ENCODE measurements at regions not wholly inside any gene's neighbourhood (a gene's known extent, or its start where the extent isn't known, plus 50 kb on each side); places are given as distances from the start of the nearest gene placed in this dataset.

DNA sequence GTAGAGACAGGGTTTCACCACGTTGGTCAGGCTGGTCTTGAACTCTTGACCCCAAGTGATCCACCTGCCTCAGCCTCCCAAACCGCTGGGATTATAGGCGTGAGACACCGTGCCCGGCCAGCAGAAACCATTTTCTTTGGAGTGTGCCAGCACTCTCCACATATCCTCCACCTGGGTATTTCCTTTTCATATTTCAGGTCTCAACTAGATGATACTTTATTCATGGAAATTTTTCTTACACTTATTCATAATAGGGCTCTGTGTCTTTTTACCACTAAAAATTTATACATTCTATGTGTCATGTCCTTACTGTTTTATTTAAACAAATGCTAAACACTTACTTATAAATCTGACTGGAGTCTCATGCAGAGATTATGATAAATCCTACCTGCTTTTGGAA is 305.9 kb downstream of the PCDH20 start:
- TF ChIP-seq, protein P1, sequence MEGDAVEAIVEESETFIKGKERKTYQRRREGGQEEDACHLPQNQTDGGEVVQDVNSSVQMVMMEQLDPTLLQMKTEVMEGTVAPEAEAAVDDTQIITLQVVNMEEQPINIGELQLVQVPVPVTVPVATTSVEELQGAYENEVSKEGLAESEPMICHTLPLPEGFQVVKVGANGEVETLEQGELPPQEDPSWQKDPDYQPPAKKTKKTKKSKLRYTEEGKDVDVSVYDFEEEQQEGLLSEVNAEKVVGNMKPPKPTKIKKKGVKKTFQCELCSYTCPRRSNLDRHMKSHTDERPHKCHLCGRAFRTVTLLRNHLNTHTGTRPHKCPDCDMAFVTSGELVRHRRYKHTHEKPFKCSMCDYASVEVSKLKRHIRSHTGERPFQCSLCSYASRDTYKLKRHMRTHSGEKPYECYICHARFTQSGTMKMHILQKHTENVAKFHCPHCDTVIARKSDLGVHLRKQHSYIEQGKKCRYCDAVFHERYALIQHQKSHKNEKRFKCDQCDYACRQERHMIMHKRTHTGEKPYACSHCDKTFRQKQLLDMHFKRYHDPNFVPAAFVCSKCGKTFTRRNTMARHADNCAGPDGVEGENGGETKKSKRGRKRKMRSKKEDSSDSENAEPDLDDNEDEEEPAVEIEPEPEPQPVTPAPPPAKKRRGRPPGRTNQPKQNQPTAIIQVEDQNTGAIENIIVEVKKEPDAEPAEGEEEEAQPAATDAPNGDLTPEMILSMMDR (IDR thresholded peaks at IDR 0.05): no peak
- TF ChIP-seq POLR2A (IDR thresholded peaks at IDR 0.05): no peak

Data from heart left ventricle (tissue), 13 donors.